SK-N-SH treated with all-trans-retinoic acid at 6 μM for 48 hours (cell line): ENCODE measurements at regions not wholly inside any gene's neighbourhood (a gene's known extent, or its start where the extent isn't known, plus 50 kb on each side); places are given as distances from the start of the nearest gene placed in this dataset.

Experiments
- CSDC2 ChIP-seq: fragments of 250-450 bp; sonication (Bioruptor Pico); IDR thresholded peaks from 2 replicates; pipeline ENCODE4 v1.5.0; 2020; ENCODE audit warnings: mild to moderate bottlenecking, moderate library complexity
- CSRNP3 ChIP-seq: fragments of 250-450 bp; sonication (Bioruptor Pico); IDR thresholded peaks from 2 replicates; pipeline ENCODE4 v1.5.1; 2021; ENCODE audit warnings: mild to moderate bottlenecking, moderate library complexity
- ESRRG ChIP-seq: fragments of 250-450 bp; sonication (Bioruptor Pico); IDR thresholded peaks from 2 replicates; pipeline ENCODE4 v1.6.1; 2021; ENCODE audit warnings: mild to moderate bottlenecking
- GLIS3 ChIP-seq: fragments of 250-450 bp; sonication (Bioruptor Pico); IDR thresholded peaks from 2 replicates; pipeline ENCODE4 v1.5.0; 2020; ENCODE audit warnings: mild to moderate bottlenecking, moderate library complexity
- ZC3H10 ChIP-seq: fragments of 250-450 bp; sonication (Bioruptor Pico); IDR thresholded peaks from 2 replicates; pipeline ENCODE4 v1.5.1; 2021; ENCODE audit warnings: mild to moderate bottlenecking, moderate library complexity
- ZFP3 ChIP-seq: fragments of 250-450 bp; sonication (Bioruptor Pico); IDR thresholded peaks from 2 replicates; pipeline ENCODE4 v1.5.0; 2020; ENCODE audit warnings: mild to moderate bottlenecking, moderate library complexity
- ZFP30 ChIP-seq: fragments of 450-650 bp; formaldehyde crosslinking; IDR thresholded peaks from 2 replicates; pipeline ENCODE4 v1.5.0; 2022; ENCODE audit warnings: mild to moderate bottlenecking, moderate library complexity
- ZNF8 ChIP-seq: fragments of 450-650 bp; formaldehyde crosslinking; IDR thresholded peaks from 2 replicates; pipeline ENCODE4 v1.5.0; 2020; ENCODE audit warnings: mild to moderate bottlenecking, moderate library complexity

GRCh38 chr6:131419702-131420101, 153.3 kb upstream of the ARG1 start:
- TF ChIP-seq ZC3H10 (CRISPR knock-in tag) (no peak), ESRRG (no peak), ZNF8 (CRISPR knock-in tag) (no peak), CSRNP3 (CRISPR knock-in tag) (no peak), CSDC2 (CRISPR knock-in tag) (no peak), ZFP30 (CRISPR knock-in tag) (no peak), GLIS3 (no peak), ZFP3 (CRISPR knock-in tag) (no peak)
